Brain microvascular endothelial cell (primary cell): ENCODE measurements at regions not wholly inside any gene's neighbourhood (a gene's known extent, or its start where the extent isn't known, plus 50 kb on each side); places are given as distances from the start of the nearest gene placed in this dataset.

Experiments used
- DNase-seq: peaks from one replicate; pipeline ENCODE4 v3.0.0-alpha.2; 2020
- H3K27ac ChIP-seq: fragments of 250-450 bp; sonication (Bioruptor Pico); 2 replicates; pipeline ENCODE4 v1.5.1; 2020; ENCODE audit warnings: mild to moderate bottlenecking, moderate library complexity
- H3K27me3 ChIP-seq: fragments of 250-450 bp; sonication (Bioruptor Pico); replicated peaks from 2 replicates; pipeline ENCODE4 v1.5.1; 2020; ENCODE audit warnings: mild to moderate bottlenecking
- H3K36me3 ChIP-seq: fragments of 250-450 bp; sonication (Bioruptor Pico); replicated peaks from 2 replicates; pipeline ENCODE4 v1.5.1; 2020; ENCODE audit warnings: mild to moderate bottlenecking
- H3K4me3 ChIP-seq: 2 replicates; pipeline ENCODE4 v1.5.1; 2011; ENCODE audit warnings: low read depth, mild to moderate bottlenecking, control low read depth, low read length, moderate library complexity
- CTCF ChIP-seq: IDR thresholded peaks from 2 replicates; pipeline ENCODE4 v1.5.1; 2011; ENCODE audit warnings: low read depth, mild to moderate bottlenecking, moderate library complexity, low read length, control low read depth, inconsistent platforms; ENCODE audit errors: missing control alignments
- in situ Hi-C: cut with HindIII; loops from 2 replicates; pipeline ENCODE4 v1.10.0; 2017; ENCODE audit warnings: low sequenced_read_pairs, low pct_ligation_motif_present

DNA sequence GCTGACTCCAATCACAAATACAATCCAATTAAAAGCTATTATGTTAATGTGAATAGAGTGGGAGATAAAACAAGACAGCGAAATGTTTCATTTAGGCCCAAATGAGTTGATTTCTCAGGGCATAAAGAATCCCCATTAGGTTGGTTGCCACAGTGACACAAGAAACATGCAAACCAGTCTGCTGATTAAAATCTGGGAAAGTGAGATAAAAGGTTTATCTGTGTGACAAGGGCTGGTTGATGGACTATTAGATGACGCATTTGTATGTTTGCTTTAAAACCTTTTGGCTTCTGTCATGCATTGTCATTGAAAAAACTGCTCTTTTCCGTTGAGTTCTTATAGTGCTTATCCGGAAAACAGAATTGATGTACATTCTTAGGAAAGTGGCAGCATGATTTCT is 658.2 kb downstream of the GATA3 start:
- Histone ChIP-seq H3K27ac (no peak overlapping the region), H3K4me3 (no peak overlapping the region), H3K27me3 (no peaks in the 10 kb centered on the region), H3K36me3 (no peaks in the 10 kb centered on the region)
- in situ Hi-C loops = no loop called here
- TF ChIP-seq CTCF = no peak
- no peak for DNase-seq

DNA sequence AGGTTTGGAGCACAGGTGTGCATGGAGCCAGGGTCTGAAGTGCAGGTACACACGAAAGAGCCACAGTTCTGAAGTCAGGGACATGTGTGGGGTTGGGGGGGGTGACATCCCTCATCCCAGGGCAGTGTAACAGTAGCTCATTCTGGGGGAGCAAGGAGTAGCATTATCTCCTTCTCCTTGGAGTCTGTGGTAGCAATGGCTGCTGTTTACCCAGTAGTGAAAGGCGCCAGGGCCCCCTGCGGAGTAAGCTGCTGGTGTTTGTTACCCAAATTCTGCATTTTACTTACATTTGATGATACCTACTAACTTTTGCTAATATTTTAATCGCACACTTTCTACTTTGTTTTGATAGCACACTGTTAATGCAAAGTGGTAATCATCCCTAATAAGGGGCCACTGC is 665.5 kb downstream of the GATA3 start:
- H3K27ac ChIP-seq = no peak overlapping the region
- in situ Hi-C loops = no loop called here
- H3K4me3 ChIP-seq = no peak overlapping the region
- no peaks in the 10 kb centered on the region for H3K36me3 ChIP-seq
- H3K27me3 ChIP-seq = no peaks in the 10 kb centered on the region
- TF ChIP-seq CTCF = no peak
- no peak for DNase-seq

DNA sequence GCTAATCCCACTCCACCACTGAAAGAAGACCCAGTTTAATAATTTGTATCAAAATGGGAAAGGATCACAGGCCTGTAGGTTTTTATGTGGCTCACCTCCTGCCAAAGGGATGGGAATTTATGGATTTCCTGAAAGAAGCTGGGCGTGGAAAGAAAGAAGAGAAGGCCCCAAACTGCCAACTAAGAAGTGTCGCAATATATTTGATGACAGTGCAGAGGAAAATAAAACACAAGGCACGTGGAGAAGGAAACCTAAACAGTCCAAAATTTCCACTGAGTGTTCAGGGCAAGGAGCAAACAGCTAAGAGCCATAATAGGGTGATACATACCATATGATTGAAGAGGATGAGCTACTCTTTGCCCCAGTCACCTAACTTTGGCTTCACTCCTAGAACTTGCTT is 667.2 kb downstream of the GATA3 start:
- no peak overlapping the region for H3K27ac ChIP-seq
- no peak for DNase-seq
- no peak for TF ChIP-seq CTCF
- in situ Hi-C loops = no loop called here
- no peaks in the 10 kb centered on the region for H3K36me3 ChIP-seq
- no peak overlapping the region for H3K4me3 ChIP-seq
- H3K27me3 ChIP-seq = no peaks in the 10 kb centered on the region

GRCh38 chr10:8722835-8723234 is 668.3 kb downstream of the GATA3 start:
- no peaks in the 10 kb centered on the region for H3K27me3 ChIP-seq

GRCh38 chr10:8725343-8725742 is 670.9 kb downstream of the GATA3 start:
- DNase-seq = no peak
- H3K4me3 ChIP-seq = no peak overlapping the region
- no peak overlapping the region for H3K27ac ChIP-seq
- in situ Hi-C loops = no loop called here
- H3K27me3 ChIP-seq = no peaks in the 10 kb centered on the region
- H3K36me3 ChIP-seq = no peaks in the 10 kb centered on the region
- TF ChIP-seq CTCF = no peak

More at GRCh38 chr10:8722835-8723234, 668.3 kb downstream of the GATA3 start:
- DNase-seq = no peak
- in situ Hi-C loops = no loop called here
- Histone ChIP-seq H3K36me3 (no peaks in the 10 kb centered on the region), H3K4me3 (no peak overlapping the region), H3K27ac (no peak overlapping the region)
- no peak for TF ChIP-seq CTCF

DNA sequence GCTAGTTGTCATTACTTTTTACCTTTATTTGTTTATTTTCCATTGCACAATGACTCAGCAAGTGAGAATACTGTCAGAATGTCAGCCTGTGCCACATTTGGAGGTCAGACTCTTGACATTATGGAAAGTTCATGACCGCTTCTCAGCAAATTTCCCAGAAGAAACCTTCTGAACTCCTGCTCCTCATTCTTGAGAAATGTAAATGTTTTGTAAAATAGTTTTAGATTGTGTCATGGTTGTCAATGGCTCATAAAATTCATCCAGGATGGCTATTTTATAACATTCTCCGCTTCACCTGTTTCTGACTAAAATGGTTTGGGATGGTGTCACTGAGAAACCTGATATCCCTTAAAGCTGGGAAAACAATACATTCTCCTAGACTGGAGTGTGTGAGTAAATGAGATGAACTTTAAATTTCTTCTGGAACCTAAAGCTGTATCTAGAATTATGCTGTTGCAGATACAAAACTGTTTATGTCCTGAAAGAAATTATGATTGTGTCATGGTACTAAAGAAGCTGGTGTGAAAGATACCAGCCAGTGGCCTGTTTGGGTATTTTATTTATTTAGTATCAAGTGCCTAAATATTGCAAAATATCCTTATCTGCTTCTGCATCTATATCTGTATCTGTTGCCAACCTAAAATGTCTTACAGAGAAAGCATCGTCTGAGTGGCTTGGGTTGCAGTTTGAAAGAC is 671.7 kb downstream of the GATA3 start:
- Histone ChIP-seq H3K36me3 (no peaks in the 10 kb centered on the region), H3K4me3 (no peak overlapping the region), H3K27ac (no peak overlapping the region), H3K27me3 (no peaks in the 10 kb centered on the region)
- in situ Hi-C loops = no loop called here
- TF ChIP-seq CTCF = no peak
- DNase-seq = no peak
